HG03520 (cell line): ENCODE measurements at regions not wholly inside any gene's neighbourhood (a gene's known extent, or its start where the extent isn't known, plus 50 kb on each side); places are given as distances from the start of the nearest gene placed in this dataset.
"Not testable (repeated sequence)": the region's sequence is repeated elsewhere in the genome, so short reads cannot be mapped to it uniquely, and the experiment has no call there.

ENCODE experiments used
- ATAC-seq: cut with Tn5 transposase; IDR thresholded peaks from one replicate; pipeline ENCODE4 v1.9.1; 2021; ENCODE audit warnings: mild to moderate bottlenecking, moderate library complexity; ENCODE audit not compliant: unreplicated experiment

- no peak for ATAC-seq
Observed at GRCh38 chr1:197985351-197985750, 68.2 kb downstream of the LHX9 start.

- no peak for ATAC-seq
Observed at GRCh38 chr1:197986817-197987216, 69.6 kb downstream of the LHX9 start.

- ATAC-seq, result no peak
Observed at GRCh38 chr1:197987294-197987693, 70.1 kb downstream of the LHX9 start.

GRCh38 chr1:197988581-197988980 is 71.4 kb downstream of the LHX9 start:
- not testable (repeated sequence) for ATAC-seq

- no peak for ATAC-seq
Observed at GRCh38 chr1:197989058-197989457, 71.9 kb downstream of the LHX9 start.

- ATAC-seq, result no peak
Observed at GRCh38 chr1:197991594-197991993, 74.4 kb downstream of the LHX9 start.

GRCh38 chr1:197994907-197995407 is 77.8 kb downstream of the LHX9 start:
- ATAC-seq, result no peak

- ATAC-seq, result no peak
Observed at GRCh38 chr1:197995408-197996258, 78.5 kb downstream of the LHX9 start.

- not testable (repeated sequence) for ATAC-seq
Observed at GRCh38 chr1:197996259-197996512, 79.0 kb downstream of the LHX9 start.

- no peak for ATAC-seq
Observed at GRCh38 chr1:197998110-197998509, 80.9 kb downstream of the LHX9 start.

GRCh38 chr1:198001776-198002408 is 84.7 kb downstream of the LHX9 start:
- no peak for ATAC-seq

GRCh38 chr1:198003468-198003867 is 86.3 kb downstream of the LHX9 start:
- no peak for ATAC-seq

GRCh38 chr1:198007011-198007410 is 89.8 kb downstream of the LHX9 start:
- ATAC-seq, result no peak

- no peak for ATAC-seq
Observed at GRCh38 chr1:198007687-198008607, 90.8 kb downstream of the LHX9 start.

GRCh38 chr1:198014355-198014754 is 97.2 kb downstream of the LHX9 start:
- ATAC-seq, result no peak

- no peak for ATAC-seq
Observed at GRCh38 chr1:198015309-198015708, 98.1 kb downstream of the LHX9 start.

- no peak for ATAC-seq
Observed at GRCh38 chr1:198018529-198018928, 101.4 kb downstream of the LHX9 start.

GRCh38 chr1:198019126-198019525 is 102.0 kb downstream of the LHX9 start:
- no peak for ATAC-seq

GRCh38 chr1:198024336-198024735 is 107.2 kb downstream of the LHX9 start:
- no peak for ATAC-seq

- no peak for ATAC-seq
Observed at GRCh38 chr1:198024782-198025181, 107.6 kb downstream of the LHX9 start.

- no peak for ATAC-seq
Observed at GRCh38 chr1:198030682-198031081, 113.5 kb downstream of the LHX9 start.
